ENCODE measurements at regions not wholly inside any gene's neighbourhood (a gene's known extent, or its start where the extent isn't known, plus 50 kb on each side); places are given as distances from the start of the nearest gene placed in this dataset.
"Not testable (repeated sequence)": the region's sequence is repeated elsewhere in the genome, so short reads cannot be mapped to it uniquely, and the experiment has no call there.

GRCh38 chr10:15921423-15921945 lies 61.2 kb upstream of the MINDY3 start:
- CTCF ChIA-PET, POLR2A ChIA-PET: not testable (repeated sequence)

DNA sequence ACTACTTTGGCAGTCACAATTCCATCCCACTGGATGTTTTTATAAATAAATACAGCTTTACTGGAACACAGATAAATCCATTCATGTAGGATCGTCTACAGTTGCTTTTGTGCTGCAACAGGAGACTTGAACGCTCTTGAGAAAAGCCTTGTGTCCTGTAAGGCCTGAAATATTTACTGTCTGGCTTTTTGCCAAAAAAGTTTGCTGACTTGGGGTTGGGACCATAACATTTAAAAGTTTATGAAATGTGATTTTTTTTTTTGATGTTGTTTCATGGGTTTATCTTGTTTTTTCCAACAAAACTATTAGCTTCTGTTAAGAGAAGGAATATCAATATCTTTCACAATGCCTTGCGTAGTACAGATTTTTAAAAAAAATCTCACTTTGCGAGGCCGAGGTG lies 71.1 kb upstream of the MINDY3 start:
- POLR2A ChIA-PET = no interaction called here
- CTCF ChIA-PET = no interaction called here

- CTCF ChIA-PET, POLR2A ChIA-PET: not testable (repeated sequence)
Observed at GRCh38 chr10:15939543-15939942, 79.2 kb upstream of the MINDY3 start.

DNA sequence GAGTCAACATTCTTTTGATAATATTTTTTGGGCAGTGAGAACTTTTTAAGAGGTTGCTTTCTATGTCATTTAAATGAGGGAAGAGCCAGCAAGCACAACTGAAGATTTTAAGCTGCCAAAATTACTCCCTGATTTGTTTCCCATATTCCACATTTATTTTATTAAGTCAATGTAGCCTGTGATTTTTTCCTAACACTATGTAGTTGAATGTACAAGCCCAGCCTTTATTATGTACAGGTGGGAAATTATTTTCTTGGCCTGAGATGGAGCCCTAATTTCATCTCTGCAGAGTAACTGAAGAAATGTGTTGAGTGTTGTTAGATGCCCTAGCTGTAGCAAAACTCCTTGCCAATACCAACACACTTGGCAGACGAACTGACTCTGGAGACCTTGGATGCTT lies 83.1 kb upstream of the MINDY3 start:
- CTCF ChIA-PET = no interaction called here

GRCh38 chr10:15954188-15954587 lies 93.9 kb upstream of the MINDY3 start:
- ChIA-PET CTCF (no interaction called here), POLR2A (no interaction called here)

More for the DNA sequence above, 83.1 kb upstream of the MINDY3 start:
- POLR2A ChIA-PET = no interaction called here

DNA sequence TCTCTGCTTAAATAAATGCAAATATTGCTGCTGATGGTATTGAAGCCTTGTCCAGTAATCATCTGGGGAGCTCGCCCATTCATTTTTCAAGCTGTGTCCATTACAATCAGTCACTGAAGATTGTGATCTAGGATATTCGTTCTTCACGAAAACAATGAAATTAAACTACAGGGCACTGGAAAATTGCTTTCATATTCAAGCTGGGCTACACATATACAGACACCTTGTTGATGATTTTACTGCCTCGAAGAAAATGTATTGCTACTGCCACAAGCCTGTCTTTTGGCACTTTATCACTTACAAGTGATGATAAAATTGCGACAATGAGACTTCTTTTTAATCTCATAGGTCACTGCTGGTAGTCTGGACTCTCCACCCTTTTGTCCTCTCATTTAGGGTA lies 100.0 kb upstream of the MINDY3 start:
- ChIA-PET POLR2A (no interaction called here), CTCF (no interaction called here)

GRCh38 chr10:15972736-15973135 lies 112.4 kb upstream of the MINDY3 start:
- CTCF ChIA-PET = interaction anchor here (0.6 kb wide), 1 partner anchor 63 kb away, joined by 3 read pairs; no protein-coding TSS in a partner anchor
- POLR2A ChIA-PET = not testable (repeated sequence)

DNA sequence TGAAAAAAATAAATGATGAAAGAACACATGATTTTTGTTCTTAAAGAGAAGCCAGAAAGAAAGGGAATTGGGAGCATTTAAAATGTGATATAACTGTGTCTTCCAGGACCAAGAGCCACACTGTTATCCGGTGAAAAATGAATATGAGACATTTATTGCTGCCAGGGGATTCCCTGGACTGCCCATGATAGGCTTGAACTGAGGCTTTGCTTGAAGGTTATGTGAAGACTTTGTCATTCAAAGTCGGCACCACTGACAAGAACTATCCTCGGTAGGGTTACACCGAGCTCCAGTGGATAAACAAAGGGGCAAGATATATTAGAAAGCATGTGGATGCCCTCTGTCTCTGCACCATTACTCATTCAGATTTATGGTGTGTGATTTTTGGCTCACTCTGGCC lies 125.4 kb upstream of the MINDY3 start:
- POLR2A ChIA-PET = no interaction called here
- CTCF ChIA-PET = no interaction called here

DNA sequence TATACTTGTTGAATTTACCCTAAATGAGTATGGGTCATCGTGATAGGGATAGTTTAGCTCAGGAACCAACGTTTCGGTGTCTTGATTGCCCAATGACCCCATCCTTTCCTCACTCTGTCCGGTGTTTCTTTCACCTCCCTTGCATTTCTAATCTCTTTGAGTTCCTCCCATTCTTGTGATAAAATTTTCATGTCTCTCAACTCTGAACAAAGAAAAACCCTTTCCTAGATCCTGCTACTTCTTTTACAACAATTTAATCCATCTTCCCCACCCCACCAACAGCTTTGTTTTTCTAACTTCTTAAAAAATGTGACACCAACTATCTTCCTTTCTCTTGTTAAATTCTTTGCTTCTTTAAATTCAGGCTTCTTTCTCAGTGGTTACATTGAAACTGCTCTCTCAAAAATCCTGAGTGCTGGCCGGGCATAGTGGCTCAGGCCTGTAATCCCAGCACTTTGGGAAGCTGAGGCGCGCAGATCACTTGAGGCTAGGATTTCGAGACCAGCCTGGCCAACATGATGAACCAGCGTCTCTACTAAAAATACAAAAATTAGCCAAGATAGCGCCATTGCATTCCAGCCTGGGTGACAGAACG lies 130.3 kb upstream of the MINDY3 start:
- POLR2A ChIA-PET = no interaction called here
- CTCF ChIA-PET = no interaction called here

DNA sequence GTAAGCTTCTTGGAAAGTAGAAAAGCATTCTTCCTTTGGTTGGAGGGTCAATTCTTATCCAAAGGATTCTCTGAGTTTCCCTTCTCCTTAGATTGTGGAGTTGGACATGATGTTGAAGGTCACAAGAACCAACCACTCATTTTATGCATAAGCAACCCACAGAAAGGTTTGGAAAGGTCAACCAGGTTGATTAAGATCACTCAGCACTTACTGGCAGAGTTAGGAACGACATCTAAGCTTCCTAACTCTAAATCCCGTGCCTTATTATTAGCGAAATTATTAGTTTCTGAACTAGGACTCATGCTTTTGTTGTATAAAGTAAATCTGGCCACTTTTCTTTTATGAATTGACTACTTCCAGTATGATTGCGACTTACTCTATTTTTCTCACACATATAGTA lies 137.0 kb upstream of the MINDY3 start:
- CTCF ChIA-PET = no interaction called here
- POLR2A ChIA-PET = no interaction called here

GRCh38 chr10:16001581-16001980 lies 141.3 kb upstream of the MINDY3 start:
- POLR2A ChIA-PET = no interaction called here

GRCh38 chr10:16009785-16010184 lies 149.5 kb upstream of the MINDY3 start:
- ChIA-PET POLR2A (no interaction called here), CTCF (no interaction called here)

More at GRCh38 chr10:16001581-16001980, 141.3 kb upstream of the MINDY3 start:
- CTCF ChIA-PET = no interaction called here

DNA sequence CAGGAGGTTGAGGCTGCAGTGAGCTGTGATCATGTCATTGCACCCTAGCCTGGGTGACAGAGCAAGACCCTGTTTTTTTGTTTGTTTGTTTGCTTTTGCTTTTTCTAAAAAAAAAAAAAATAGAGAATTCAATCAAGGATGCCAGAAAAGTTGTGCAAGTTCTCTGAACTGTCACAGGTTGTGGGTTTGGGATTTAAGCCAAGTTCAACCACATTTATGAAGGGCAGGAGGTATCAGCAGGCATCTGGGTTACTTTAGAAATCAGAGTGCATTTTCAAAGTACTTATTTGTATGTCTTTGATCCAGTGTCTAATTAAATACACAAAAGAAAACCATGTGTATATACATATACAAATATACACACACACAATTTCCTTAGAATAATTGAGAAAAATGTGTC lies 151.2 kb upstream of the MINDY3 start:
- POLR2A ChIA-PET = no interaction called here

DNA sequence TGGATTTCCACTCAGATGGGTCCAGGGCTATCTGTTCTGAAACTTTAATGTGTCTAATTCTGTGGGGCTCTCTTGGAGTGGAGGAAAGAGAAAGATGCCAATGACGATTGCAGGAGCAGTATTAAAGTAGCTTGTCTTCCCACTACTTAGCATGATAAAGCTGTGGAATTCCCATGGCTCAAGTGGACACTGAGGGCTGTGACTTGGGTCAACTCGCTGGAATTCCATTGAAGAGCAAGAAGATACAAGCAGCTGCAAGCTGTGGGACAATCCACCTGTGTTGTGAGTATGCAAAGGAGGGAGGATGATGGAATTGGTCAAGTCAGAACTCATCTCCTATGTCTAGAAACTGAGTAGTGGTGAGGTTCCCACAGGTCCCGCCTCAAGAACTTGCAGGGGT lies 154.2 kb upstream of the MINDY3 start:
- ChIA-PET POLR2A (no interaction called here), CTCF (no interaction called here)

More for the DNA sequence above, 151.2 kb upstream of the MINDY3 start:
- CTCF ChIA-PET = interaction anchor here (0.5 to 0.7 kb wide), 2 partner anchors 170 to 429 kb away, joined by 3 read pairs; no protein-coding TSS in a partner anchor

DNA sequence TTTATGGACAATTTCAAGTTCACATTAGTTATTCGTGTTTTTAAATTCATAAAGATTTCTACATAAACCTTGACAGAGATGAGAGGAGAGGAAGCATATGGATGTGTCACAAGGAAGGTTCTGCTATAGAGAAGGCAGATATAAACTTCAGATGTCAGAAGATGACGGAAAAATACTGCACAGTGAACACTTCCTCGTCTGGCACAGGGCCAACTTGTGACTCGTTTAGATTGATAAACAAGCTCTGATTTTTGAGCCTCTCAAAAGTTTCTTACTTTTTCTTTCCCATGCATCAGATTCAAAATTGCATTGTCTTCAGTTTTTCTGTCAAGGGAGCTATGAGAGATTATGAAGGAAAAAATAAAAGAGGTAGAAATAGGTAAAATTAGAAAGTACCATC lies 156.4 kb upstream of the MINDY3 start:
- ChIA-PET CTCF (no interaction called here), POLR2A (no interaction called here)

- CTCF ChIA-PET = no interaction called here
- POLR2A ChIA-PET = no interaction called here
Observed at GRCh38 chr10:16020836-16021235, 160.5 kb upstream of the MINDY3 start.

- POLR2A ChIA-PET, CTCF ChIA-PET: not testable (repeated sequence)
Observed at GRCh38 chr10:16026832-16027231, 166.5 kb upstream of the MINDY3 start.

- ChIA-PET POLR2A (no interaction called here), CTCF (no interaction called here)
Observed at GRCh38 chr10:16030562-16030961, 170.3 kb upstream of the MINDY3 start.

DNA sequence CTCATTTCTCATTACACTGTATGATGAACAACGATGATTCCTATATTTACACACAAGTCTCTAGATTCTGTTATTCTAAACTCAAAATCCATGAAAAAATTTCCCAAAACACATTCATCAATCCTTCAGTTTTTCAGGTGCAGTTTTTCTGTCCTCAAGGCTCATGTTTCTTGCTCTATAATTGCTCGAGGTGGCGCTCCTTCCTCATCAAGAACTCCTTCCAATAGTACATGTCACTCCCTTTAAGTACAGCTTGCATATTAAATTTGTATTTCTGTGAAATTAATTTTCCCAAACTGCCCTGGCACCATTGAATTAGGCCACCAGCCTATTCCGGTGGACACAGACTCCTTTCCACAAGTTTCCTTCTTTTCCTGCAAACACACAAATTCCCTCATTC lies 188.7 kb upstream of the MINDY3 start:
- POLR2A ChIA-PET = no interaction called here
- CTCF ChIA-PET = no interaction called here

DNA sequence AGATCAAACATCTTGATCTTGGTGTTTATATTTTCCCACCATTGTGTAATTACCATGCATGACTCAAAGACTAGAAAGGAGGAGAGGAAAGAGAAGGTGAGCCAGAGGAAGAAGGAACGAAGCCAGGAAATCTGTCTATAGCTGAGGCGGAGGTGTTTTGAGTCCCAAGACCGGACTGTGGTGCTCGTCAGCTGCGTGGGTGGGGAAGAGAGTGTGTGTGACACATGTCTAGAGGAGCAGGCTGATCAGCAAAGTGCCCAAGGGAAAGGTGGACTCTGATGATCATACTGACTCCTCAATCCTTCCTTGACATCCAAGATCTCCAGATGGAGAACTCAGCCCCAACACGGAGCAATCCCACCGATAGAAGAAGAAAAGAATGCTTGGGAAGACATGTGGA lies 189.5 kb upstream of the MINDY3 start:
- ChIA-PET POLR2A (no interaction called here), CTCF (no interaction called here)

- ChIA-PET POLR2A (no interaction called here), CTCF (no interaction called here)
Observed at GRCh38 chr10:16063350-16063749, 203.0 kb upstream of the MINDY3 start.

DNA sequence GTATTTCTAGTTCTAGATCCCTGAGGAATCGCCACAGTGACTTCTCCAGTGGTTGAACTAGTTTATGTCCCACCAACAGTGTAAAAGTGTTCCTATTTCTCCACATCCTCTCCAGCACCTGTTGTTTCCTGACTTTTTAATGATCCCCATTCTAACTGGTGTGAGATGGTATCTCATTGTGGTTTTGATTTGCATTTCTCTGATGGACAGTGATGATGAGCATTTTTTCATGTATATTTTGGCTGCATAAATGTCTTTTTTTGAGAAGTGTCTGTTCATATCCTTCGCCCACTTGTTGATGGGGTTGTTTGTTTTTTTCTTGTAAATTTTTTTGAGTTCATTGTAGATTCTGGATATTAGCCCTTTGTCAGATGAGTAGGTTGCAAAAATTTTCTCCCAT lies 223.2 kb upstream of the MINDY3 start:
- POLR2A ChIA-PET = not testable (repeated sequence)

GRCh38 chr10:16105082-16105481 lies 244.8 kb upstream of the MINDY3 start:
- ChIA-PET CTCF (no interaction called here), POLR2A (no interaction called here)

More for the DNA sequence above, 223.2 kb upstream of the MINDY3 start:
- CTCF ChIA-PET = not testable (repeated sequence)

Data from activated CD8-positive, alpha-beta memory T cell treated with anti-CD3 and anti-CD28 coated beads for 36 hours (primary cell).